GM12864 (cell line): ENCODE measurements at regions not wholly inside any gene's neighbourhood (a gene's known extent, or its start where the extent isn't known, plus 50 kb on each side); places are given as distances from the start of the nearest gene placed in this dataset.

Experiments used
- DNase-seq: peaks from one replicate; pipeline ENCODE4 v3.0.0-alpha.2; 2011; ENCODE audit warnings: low read depth
- H3K4me3 ChIP-seq: 2 replicates; pipeline ENCODE4 v1.5.1; 2011; ENCODE audit warnings: mild to moderate bottlenecking, low read depth, low read length, control low read depth
- CTCF ChIP-seq: IDR thresholded peaks from 2 replicates; pipeline ENCODE4 v1.5.1; 2011; ENCODE audit warnings: low read depth, mild to moderate bottlenecking, moderate library complexity, low read length, control low read depth, inconsistent platforms; ENCODE audit errors: missing control alignments

DNA sequence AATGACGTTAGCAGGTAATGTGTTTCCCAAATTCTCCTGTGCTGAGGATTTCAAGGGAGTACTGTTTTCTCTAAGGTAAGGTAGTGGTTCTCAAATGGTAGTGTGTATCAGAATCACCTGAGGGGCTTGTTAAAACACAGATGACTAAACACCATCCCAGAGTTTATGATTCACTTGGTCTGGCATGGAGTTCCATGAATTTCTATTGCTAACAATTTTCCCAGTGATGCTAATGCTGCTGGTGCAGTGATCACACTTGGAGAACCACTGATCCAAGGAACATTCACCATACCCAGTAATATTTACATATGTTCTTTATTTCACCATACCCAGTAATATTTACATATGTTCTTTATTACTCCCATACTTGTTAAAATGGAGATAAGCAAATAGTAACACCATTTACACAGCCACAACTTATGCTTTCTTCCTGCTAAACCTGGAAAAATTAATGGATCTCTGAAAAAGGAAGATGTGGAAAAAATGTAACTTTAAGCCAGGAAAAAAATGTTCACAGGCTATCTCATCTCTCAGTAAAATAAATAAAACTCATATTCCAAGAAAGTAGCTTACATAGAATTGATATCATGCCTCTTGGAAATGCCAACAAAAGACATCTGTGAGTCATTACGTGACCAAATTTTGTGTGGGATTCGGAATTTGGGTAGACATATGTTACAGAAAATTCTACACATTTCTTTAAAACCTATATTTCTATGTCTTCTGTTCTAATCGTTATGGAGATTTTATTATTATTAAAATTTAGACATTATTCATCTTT is 129.5 kb downstream of the MMUT start:
- no peak for DNase-seq
- TF ChIP-seq CTCF = no peak

GRCh38 chr6:49332781-49333180 is 130.3 kb downstream of the MMUT start:
- no peak for DNase-seq
- H3K4me3 ChIP-seq = no peak overlapping the region
- no peak for TF ChIP-seq CTCF

More for the DNA sequence above, 129.5 kb downstream of the MMUT start:
- no peak overlapping the region for H3K4me3 ChIP-seq

GRCh38 chr6:49329186-49329585 is 133.9 kb downstream of the MMUT start:
- no peak for TF ChIP-seq CTCF
- DNase-seq = no peak
- no peak overlapping the region for H3K4me3 ChIP-seq

DNA sequence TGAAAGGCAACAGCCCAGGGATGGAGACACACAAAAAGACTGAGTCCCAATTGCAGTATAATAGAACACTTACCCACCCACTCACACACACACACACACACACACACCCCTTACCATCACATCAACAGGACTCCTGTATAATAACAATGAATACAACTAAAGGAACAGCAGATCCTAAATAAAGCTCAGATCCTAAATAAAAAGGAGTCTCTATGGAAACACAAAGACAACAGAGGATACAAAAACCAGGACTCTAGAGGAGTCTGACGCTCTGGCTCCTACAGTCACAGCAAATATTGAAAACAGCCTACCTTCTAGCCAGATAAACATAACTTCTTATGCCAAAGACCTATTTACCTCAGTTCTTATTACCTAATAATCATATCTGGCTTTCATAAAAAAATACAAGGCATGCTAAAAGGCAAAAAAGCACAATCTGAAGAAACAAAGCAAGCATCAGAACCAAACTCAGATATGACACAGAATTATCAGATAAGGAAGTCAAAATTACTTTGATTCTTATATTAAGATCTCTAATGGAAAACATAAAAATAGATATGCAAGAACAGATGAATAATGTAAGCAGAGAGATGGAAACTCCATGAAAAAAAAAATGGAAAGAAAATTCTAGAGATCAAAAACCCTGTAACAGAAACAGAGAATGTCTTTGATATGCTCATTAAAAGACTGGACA is 134.9 kb downstream of the MMUT start:
- no peak overlapping the region for H3K4me3 ChIP-seq
- DNase-seq = no peak
- TF ChIP-seq CTCF = no peak

DNA sequence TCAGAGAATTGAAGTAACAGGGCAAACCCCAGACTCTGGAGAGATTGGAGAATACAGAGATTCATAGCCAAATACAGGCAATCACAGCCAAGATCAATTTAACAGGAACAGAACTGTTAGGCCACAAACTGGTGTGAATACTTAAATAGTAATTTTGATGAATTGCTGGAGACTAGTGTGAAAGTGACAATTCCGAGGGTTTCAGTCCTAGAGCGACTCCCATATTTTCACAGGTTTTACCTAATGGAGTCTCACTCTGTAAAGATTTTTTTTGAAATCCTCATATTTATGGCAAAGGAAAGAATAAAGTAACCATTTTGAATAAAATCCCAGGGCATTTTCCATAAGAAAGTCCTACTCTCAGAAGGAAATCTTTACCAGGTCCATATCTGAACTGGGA is 135.5 kb downstream of the MMUT start:
- no peak for DNase-seq
- H3K4me3 ChIP-seq = no peak overlapping the region
- TF ChIP-seq CTCF = no peak

DNA sequence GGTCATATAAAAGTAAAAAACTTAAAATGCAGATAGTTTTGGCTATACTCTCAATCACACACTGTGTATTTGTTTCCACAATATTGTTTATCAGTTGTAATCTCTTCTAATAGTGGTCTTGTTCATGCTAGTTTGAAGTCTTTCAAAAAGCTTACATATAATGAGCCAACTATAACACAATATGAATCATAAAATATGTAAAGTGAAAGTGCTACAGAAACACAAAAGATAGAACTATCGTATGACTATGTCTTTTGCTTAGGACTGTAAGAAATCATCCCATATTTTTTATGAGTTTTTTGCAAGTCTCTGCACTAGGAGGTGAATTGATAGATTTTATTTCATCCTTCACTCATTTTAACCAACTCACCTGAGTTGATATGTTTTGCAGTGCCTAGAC is 136.0 kb downstream of the MMUT start:
- H3K4me3 ChIP-seq = no peak overlapping the region
- no peak for TF ChIP-seq CTCF
- no peak for DNase-seq

GRCh38 chr6:49326347-49326746 is 136.7 kb downstream of the MMUT start:
- H3K4me3 ChIP-seq = no peak overlapping the region
- DNase-seq = no peak
- no peak for TF ChIP-seq CTCF
